ENCODE measurements at regions not wholly inside any gene's neighbourhood (a gene's known extent, or its start where the extent isn't known, plus 50 kb on each side); places are given as distances from the start of the nearest gene placed in this dataset.

DNA sequence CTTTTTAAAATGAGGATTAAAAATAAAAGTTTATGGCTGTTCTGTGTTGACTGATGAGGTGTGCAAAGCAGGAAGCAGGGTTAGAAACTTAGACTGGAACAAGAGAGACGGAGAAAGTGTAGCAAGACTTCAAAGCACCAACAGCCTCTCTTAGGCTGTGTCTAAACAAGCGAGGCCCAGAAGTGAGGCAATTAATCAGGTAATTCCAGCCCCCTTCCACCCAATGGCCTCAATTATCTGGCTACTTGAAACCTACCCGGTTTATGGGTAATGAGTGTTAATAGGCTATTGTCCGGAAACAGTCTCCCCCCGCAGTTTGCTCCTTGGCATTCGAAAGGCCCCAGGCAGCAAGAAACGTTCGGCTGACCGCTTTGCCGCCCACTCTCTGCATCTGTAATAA is 171.7 kb upstream of the MYCN start:
- no peak for TF ChIP-seq POLR2A (IDR thresholded peaks at IDR 0.05)
- in situ Hi-C loops (cut with MboI; ENCODE audit: low sequenced_read_pairs in 4 of 4), result no loop called here
- H3K36me3 ChIP-seq, result no peaks in the 10 kb centered on the region
- no peaks in the 10 kb centered on the region for H3K27me3 ChIP-seq
- DNase-seq, result no peak
- ATAC-seq, result no peak
- H3K9me3 ChIP-seq, result no peaks in the 10 kb centered on the region
- intact Hi-C loops (cut with DNase I; ENCODE audit: low total_unique reads), result no loop called here
- H3K4me3 ChIP-seq, result no peak overlapping the region
- no peaks in the 10 kb centered on the region for H3K4me1 ChIP-seq
- no peak overlapping the region for H3K27ac ChIP-seq

DNA sequence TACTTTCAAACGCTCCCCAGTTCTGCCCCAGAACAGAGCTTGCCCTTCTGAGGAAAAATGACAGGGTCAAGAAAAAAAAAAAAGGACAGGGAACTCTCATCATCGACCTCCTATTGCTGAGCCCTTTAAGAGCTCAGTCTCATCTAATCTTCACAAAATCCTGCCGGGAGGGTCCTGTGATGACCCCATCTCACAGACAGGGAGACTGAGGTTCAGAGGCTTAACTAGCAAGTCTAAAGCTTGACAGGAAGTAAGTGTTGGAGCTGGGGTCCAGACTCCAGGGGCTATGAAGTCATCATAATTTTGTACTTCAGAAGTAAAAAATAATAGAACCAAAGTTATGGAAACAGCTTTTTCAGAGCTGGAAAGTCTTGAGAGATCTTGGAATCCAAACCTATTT is 171.1 kb upstream of the MYCN start:
- intact Hi-C loops (cut with DNase I; ENCODE audit: low total_unique reads) (no loop called here), in situ Hi-C loops (cut with MboI; ENCODE audit: low sequenced_read_pairs in 4 of 4) (no loop called here)
- Histone ChIP-seq H3K27me3 (no peaks in the 10 kb centered on the region), H3K9me3 (no peaks in the 10 kb centered on the region), H3K36me3 (no peaks in the 10 kb centered on the region), H3K4me3 (no peak overlapping the region), H3K4me1 (no peaks in the 10 kb centered on the region), H3K27ac (no peak overlapping the region)
- TF ChIP-seq, protein P1, sequence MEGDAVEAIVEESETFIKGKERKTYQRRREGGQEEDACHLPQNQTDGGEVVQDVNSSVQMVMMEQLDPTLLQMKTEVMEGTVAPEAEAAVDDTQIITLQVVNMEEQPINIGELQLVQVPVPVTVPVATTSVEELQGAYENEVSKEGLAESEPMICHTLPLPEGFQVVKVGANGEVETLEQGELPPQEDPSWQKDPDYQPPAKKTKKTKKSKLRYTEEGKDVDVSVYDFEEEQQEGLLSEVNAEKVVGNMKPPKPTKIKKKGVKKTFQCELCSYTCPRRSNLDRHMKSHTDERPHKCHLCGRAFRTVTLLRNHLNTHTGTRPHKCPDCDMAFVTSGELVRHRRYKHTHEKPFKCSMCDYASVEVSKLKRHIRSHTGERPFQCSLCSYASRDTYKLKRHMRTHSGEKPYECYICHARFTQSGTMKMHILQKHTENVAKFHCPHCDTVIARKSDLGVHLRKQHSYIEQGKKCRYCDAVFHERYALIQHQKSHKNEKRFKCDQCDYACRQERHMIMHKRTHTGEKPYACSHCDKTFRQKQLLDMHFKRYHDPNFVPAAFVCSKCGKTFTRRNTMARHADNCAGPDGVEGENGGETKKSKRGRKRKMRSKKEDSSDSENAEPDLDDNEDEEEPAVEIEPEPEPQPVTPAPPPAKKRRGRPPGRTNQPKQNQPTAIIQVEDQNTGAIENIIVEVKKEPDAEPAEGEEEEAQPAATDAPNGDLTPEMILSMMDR (IDR thresholded peaks at IDR 0.05 in 4 of 5, conservative IDR thresholded peaks at IDR 0.05 in 1 of 5), result no peak
- TF ChIP-seq POLR2A (IDR thresholded peaks at IDR 0.05), result no peak
- ATAC-seq (no peak), DNase-seq (no peak)

DNA sequence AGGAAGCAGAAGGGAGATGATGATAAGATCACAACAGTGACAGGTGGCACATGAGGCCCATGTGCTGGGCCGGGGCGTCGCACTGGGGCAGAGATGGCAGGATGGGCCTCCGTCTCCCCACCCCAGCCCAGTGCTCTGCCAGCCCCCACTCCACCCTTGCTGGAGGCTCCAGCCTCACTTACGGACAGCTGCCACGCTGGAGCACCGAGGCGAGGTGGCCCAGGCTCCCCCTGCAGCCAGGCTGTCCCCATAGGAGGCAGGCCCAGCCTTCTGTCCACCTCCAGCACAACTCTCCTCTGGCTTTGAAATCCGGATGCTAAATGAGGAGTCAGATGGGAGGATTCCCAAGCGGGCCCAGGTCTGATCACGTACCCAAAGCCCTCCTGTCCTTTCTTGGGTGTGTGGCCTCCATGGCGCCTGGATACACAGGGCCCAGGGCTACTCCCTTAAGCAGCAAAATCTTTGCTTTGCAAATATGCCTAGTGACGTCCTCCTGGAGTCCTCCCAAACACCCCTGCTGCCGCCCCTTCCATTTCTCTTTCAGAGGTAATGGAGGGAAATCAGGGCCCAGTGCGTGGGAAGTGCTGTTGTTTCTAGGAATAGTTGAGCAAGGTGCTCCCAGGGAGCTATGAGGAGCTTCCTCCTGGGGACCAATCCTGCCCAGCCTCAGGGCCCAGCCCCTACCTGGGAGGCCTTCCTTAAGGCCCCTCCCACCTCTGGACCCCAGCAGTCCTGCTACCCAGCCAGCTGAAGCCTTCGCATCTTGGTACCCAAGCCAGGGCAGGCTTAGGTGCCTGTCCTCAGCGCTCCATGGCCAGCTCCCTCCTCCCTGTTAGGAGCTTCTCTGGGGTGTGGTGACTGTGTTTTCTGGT is 170.4 kb upstream of the MYCN start:
- Histone ChIP-seq H3K27me3 (no peaks in the 10 kb centered on the region), H3K27ac (no peak overlapping the region), H3K36me3 (no peaks in the 10 kb centered on the region), H3K4me3 (no peak overlapping the region), H3K4me1 (no peaks in the 10 kb centered on the region), H3K9me3 (no peaks in the 10 kb centered on the region)
- intact Hi-C loops (cut with DNase I; ENCODE audit: low total_unique reads) (no loop called here), in situ Hi-C loops (cut with MboI; ENCODE audit: low sequenced_read_pairs in 4 of 4) (no loop called here)
- TF ChIP-seq POLR2A (IDR thresholded peaks at IDR 0.05), result no peak
- TF ChIP-seq, protein P1 (IDR thresholded peaks at IDR 0.05 in 4 of 5, conservative IDR thresholded peaks at IDR 0.05 in 1 of 5), result no peak
- ATAC-seq, result no peak
- no peak for DNase-seq

DNA sequence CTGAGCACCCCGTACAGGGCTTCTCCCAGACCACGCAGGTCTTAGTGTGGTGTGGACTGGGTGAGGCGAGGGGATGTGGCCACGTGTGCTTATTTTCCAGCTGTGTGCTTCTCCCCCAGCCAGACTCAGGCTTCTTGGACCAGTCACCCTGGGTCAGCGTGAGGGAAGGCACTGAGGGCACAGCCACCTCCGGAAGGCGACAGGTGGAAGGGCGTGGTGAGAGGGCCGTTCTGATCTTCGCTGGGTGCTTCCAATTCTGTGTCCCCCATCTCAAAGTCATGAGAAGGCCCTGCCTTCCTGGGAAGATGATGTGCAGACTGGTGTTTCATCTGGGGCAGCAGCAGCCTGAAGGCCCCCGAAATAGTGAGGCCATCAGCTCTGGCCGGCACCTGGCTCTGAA is 169.7 kb upstream of the MYCN start:
- Histone ChIP-seq H3K27me3 (no peaks in the 10 kb centered on the region), H3K4me1 (no peaks in the 10 kb centered on the region), H3K27ac (no peak overlapping the region), H3K4me3 (no peak overlapping the region), H3K36me3 (no peaks in the 10 kb centered on the region), H3K9me3 (no peaks in the 10 kb centered on the region)
- TF ChIP-seq, protein P1 (IDR thresholded peaks at IDR 0.05 in 4 of 5, conservative IDR thresholded peaks at IDR 0.05 in 1 of 5), result no peak
- no peak for TF ChIP-seq POLR2A (IDR thresholded peaks at IDR 0.05)
- in situ Hi-C loops (cut with MboI; ENCODE audit: low sequenced_read_pairs in 4 of 4) (no loop called here), intact Hi-C loops (cut with DNase I; ENCODE audit: low total_unique reads) (no loop called here)
- ATAC-seq (no peak), DNase-seq (no peak)

DNA sequence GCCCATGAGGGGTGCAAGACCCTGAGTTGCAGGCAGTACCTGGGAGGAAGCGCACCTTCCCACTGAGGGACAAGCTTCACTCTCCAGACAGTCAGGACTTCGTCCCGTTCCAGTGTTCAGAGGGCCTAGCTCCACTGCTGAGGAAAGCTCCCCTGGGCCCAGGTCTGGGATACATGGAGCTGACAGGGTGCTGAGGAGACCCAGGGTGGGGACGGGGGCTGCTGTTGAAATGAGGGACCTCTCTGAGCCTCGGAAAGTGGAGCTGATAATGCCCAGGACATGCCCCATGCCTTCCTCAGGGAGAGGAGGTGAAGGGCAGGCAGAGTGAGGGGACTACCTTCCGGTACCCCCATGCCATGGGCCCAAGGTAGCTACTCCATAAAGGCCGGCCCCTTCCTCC is 169.2 kb upstream of the MYCN start:
- intact Hi-C loops (cut with DNase I; ENCODE audit: low total_unique reads) (no loop called here), in situ Hi-C loops (cut with MboI; ENCODE audit: low sequenced_read_pairs in 4 of 4) (no loop called here)
- ATAC-seq (no peak), DNase-seq (no peak)
- Histone ChIP-seq H3K36me3 (no peaks in the 10 kb centered on the region), H3K27ac (no peak overlapping the region), H3K27me3 (no peaks in the 10 kb centered on the region), H3K4me1 (no peaks in the 10 kb centered on the region), H3K4me3 (no peak overlapping the region), H3K9me3 (no peaks in the 10 kb centered on the region)
- TF ChIP-seq, protein P1 (IDR thresholded peaks at IDR 0.05 in 4 of 5, conservative IDR thresholded peaks at IDR 0.05 in 1 of 5), result no peak
- no peak for TF ChIP-seq POLR2A (IDR thresholded peaks at IDR 0.05)
